ENCODE measurements at regions not wholly inside any gene's neighbourhood (a gene's known extent, or its start where the extent isn't known, plus 50 kb on each side); places are given as distances from the start of the nearest gene placed in this dataset.
A peak's percentile ranks its signal among the peaks of the same experiment; 100 is the strongest.
"Not testable (repeated sequence)": the region's sequence is repeated elsewhere in the genome, so short reads cannot be mapped to it uniquely, and the experiment has no call there.

GRCh38 chr19:28611227-28611914, 601.6 kb downstream of the UQCRFS1 start:
- not testable (repeated sequence) for H3K4me1 ChIP-seq (ENCODE audit: insufficient read depth, low read length); H3K14ac ChIP-seq (ENCODE audit: insufficient read depth, low read length); H3K4me3 Mint-ChIP-seq; H4K91ac ChIP-seq (ENCODE audit: insufficient read length, low read depth, low read length); H2BK20ac ChIP-seq (ENCODE audit: low read depth, low read length, poor library complexity, severe bottlenecking); H3K27ac Mint-ChIP-seq; H3K27ac ChIP-seq (ENCODE audit: insufficient read length, low read depth, low read length); H3K23ac ChIP-seq (ENCODE audit: insufficient read length, low read depth, low read length); H3K9me3 ChIP-seq (ENCODE audit: control insufficient read depth, low read depth, low read length); H3K4me2 ChIP-seq (ENCODE audit: insufficient read depth, insufficient read length, low read length); H3K18ac ChIP-seq (ENCODE audit: insufficient read length, low read depth, low read length); H3K79me1 ChIP-seq (ENCODE audit: insufficient read depth, low read depth, low read length, poor library complexity, severe bottlenecking); H4K20me1 ChIP-seq (ENCODE audit: control insufficient read depth, insufficient read depth, insufficient read length); H3K23me2 ChIP-seq (ENCODE audit: insufficient read length, low read depth, low read length, poor library complexity, severe bottlenecking); H2BK15ac ChIP-seq (ENCODE audit: low read depth, low read length); H2AK5ac ChIP-seq (ENCODE audit: insufficient read length, low read length); H4K5ac ChIP-seq (ENCODE audit: insufficient read length, low read depth, low read length); H4K8ac ChIP-seq (replicated peaks; ENCODE audit: insufficient read length, low read depth, low read length); H3T11ph ChIP-seq (ENCODE audit: low read length); H3K4ac ChIP-seq (ENCODE audit: low read depth, low read length); H3K27me3 Mint-ChIP-seq (ENCODE audit: low read depth); H3K9ac ChIP-seq (ENCODE audit: extremely low read depth, insufficient read length, low read length); H2BK120ac ChIP-seq (ENCODE audit: low read depth, low read length, poor library complexity, severe bottlenecking); H2AFZ ChIP-seq (ENCODE audit: low read length); DNase-seq; H2BK5ac ChIP-seq (ENCODE audit: insufficient read length, low read length); H3K4me1 Mint-ChIP-seq; H2BK12ac ChIP-seq (ENCODE audit: insufficient read length, low read depth, low read length); H3K27me3 ChIP-seq (ENCODE audit: insufficient read depth, low read length); H3K79me2 ChIP-seq (ENCODE audit: insufficient read depth, low read length); H3K56ac ChIP-seq (ENCODE audit: insufficient read length, low read depth, low read length)
- Mint-ChIP-seq H3K9me3 (peaks cover 35 to 48% of the 10 kb centered on the region in 2 experiments), H3K36me3 (ENCODE audit: insufficient read depth in 1 of 3, low read depth in 3 of 3) (peaks cover 7 to 23% (median 21%) of the 10 kb centered on the region in 3 experiments)
- TF ChIP-seq, protein P1, sequence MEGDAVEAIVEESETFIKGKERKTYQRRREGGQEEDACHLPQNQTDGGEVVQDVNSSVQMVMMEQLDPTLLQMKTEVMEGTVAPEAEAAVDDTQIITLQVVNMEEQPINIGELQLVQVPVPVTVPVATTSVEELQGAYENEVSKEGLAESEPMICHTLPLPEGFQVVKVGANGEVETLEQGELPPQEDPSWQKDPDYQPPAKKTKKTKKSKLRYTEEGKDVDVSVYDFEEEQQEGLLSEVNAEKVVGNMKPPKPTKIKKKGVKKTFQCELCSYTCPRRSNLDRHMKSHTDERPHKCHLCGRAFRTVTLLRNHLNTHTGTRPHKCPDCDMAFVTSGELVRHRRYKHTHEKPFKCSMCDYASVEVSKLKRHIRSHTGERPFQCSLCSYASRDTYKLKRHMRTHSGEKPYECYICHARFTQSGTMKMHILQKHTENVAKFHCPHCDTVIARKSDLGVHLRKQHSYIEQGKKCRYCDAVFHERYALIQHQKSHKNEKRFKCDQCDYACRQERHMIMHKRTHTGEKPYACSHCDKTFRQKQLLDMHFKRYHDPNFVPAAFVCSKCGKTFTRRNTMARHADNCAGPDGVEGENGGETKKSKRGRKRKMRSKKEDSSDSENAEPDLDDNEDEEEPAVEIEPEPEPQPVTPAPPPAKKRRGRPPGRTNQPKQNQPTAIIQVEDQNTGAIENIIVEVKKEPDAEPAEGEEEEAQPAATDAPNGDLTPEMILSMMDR (conservative IDR thresholded peaks at IDR 0.05) = peak; percentile 39; the same call in 2 of the 3 replicates
- WGBS (ENCODE audit: extremely low coverage, insufficient read length, low lambda C conversion rate) = no CpG with 5 or more reads among the region's 8 CpGs
